ENCODE measurements at regions not wholly inside any gene's neighbourhood (a gene's known extent, or its start where the extent isn't known, plus 50 kb on each side); places are given as distances from the start of the nearest gene placed in this dataset.
A peak's percentile ranks its signal among the peaks of the same experiment; 100 is the strongest.

DNA sequence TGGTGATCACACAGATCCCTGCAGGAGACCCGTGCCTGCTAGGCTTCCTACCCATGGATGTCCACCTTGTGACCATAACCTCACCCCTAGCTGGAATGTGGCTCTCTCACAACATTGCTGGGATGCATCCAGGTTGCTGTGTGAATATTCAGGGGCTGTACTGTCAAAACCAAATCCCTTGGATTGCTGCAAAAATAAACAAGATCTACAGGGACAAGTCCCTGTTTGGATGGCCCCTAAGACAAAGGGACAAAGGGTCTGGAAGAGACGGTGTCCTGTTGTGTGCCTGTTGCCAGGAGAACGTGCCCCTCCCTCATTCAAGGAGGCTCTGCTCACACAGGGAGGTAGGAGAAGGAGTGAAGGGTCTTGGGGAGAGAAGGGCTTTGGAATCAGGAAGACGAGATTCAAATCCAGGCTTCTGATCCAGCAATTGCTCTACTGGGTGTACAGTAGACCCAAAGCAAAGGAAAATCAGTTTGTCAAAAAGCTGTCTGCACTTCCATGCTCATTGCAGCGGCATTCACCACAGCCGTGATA is 89.2 kb upstream of the WASF3 start:
- H3K9ac ChIP-seq = no peak overlapping the region
- H4K20me1 ChIP-seq = no peaks in the 10 kb centered on the region
- no peak for TF ChIP-seq Cebpa-rat (IDR thresholded peaks at IDR 0.05)
- H3K36me3 ChIP-seq = no peaks in the 10 kb centered on the region
- H3K4me2 ChIP-seq = no peak overlapping the region
- no peak overlapping the region for H3K27ac ChIP-seq
- H3K4me1 ChIP-seq = peaks cover 0 to 6% (median 4%) of the 10 kb centered on the region in 10 experiments; a peak in 4 of 20 replicates
- no peak overlapping the region for H3K4me3 ChIP-seq
- no peaks in the 10 kb centered on the region for H3K27me3 ChIP-seq
- H3K9me3 ChIP-seq (replicated peaks in 1 of 11) = peaks cover 0 to 16% (median 5%) of the 10 kb centered on the region in 11 experiments; a peak in 8 of 22 replicates

DNA sequence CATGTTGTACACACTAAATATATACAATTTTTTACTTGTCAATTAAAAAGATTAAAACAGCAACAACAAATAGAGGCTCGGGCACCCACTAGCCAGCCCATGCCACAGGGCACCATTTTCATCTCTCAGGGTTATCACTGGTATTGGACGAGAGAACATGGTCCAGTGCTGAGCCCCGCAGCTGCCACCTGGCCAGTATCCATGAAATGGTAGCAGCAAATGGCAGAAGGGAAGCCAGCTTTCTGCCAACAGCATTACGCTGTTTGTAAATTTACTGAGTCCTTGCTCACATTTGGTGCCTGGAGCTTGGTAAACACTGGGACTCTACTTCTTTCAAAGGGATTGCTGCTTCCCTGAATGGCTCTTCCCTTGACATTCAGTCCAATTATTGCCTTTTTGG is 87.9 kb upstream of the WASF3 start:
- no peaks in the 10 kb centered on the region for H4K20me1 ChIP-seq

DNA sequence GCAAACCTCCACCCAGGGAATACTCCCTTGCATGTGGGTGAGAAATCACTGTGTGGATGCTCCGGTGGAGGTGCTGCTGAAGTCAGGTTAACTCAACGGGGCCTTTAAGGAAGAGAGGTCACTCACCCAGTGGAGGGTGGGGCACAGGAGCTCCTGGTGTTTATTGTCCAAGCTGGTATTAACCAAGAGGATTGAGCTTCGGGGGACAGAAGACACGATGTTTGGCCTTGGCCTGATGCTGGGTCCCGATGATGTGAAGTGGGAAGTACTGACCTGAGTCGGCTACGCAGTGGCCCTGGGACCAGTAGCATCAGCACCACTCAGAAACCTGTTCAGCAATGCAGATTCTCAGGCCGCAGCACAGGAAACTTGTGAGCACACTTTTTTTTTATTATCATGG is 85.7 kb upstream of the WASF3 start:
- Histone ChIP-seq H3K4me1 (peaks cover 0 to 13% (median 10%) of the 10 kb centered on the region in 10 experiments; a peak in 19 of 20 replicates), H3K9me3 (replicated peaks in 1 of 11) (peaks cover 0 to 4% (median 0%) of the 10 kb centered on the region in 11 experiments; a peak in 5 of 22 replicates), H4K20me1 (no peaks in the 10 kb centered on the region), H3K9ac (no peak overlapping the region), H3K27me3 (no peaks in the 10 kb centered on the region), H3K4me2 (no peak overlapping the region), H3K4me3 (no peak overlapping the region), H3K27ac (no peak overlapping the region), H3K36me3 (no peaks in the 10 kb centered on the region)
- no peak for TF ChIP-seq Cebpa-rat (IDR thresholded peaks at IDR 0.05)

More for the DNA sequence above, 87.9 kb upstream of the WASF3 start:
- Histone ChIP-seq H3K4me3 (no peak overlapping the region), H3K27ac (no peak overlapping the region), H3K36me3 (no peaks in the 10 kb centered on the region), H3K27me3 (no peaks in the 10 kb centered on the region), H3K9ac (no peak overlapping the region), H3K4me1 (peaks cover 0 to 6% (median 4%) of the 10 kb centered on the region in 10 experiments; a peak in 4 of 20 replicates), H3K4me2 (no peak overlapping the region), H3K9me3 (replicated peaks in 1 of 11) (peaks cover 0 to 16% (median 5%) of the 10 kb centered on the region in 11 experiments; a peak in 8 of 22 replicates)
- TF ChIP-seq Cebpa-rat (IDR thresholded peaks at IDR 0.05) = no peak

DNA sequence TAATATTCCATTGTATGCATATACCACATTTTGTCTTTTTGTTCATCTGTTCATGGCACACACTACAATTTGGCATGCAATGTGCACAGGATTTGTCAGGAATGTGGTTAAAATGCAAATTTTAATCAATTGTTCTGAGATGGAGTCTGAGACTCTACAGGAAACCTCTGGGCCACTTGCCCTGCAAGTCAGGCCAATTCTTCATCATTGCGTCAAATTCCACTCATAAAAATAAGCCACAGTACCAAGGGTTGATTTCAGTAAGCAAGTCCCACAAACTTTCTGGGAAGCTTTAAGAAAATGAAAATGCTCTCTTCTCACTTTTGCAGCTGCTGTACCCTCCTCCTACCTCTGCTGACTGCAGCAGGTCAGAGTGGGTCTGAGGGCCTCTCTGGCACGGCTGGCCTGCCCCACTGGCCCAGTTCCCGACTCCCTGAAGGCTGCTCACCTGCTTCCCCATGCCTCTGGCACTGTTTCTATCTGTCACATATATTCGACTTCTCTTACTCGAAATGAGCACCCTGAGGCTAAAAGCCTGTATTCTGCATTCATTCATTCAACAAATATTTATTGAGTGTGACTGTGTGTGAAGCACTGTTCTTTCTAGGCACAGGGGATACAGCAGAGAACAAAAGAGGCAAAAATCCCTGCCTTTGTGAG is 83.8 kb upstream of the WASF3 start:
- Histone ChIP-seq H4K20me1 (no peaks in the 10 kb centered on the region), H3K27me3 (no peaks in the 10 kb centered on the region), H3K9me3 (replicated peaks in 1 of 11) (no peaks in the 10 kb centered on the region), H3K4me2 (no peak overlapping the region), H3K36me3 (no peaks in the 10 kb centered on the region), H3K9ac (no peak overlapping the region), H3K4me3 (no peak overlapping the region), H3K4me1 (peaks cover 0 to 13% (median 10%) of the 10 kb centered on the region in 10 experiments; a peak in 19 of 20 replicates), H3K27ac (no peak overlapping the region)
- TF ChIP-seq Cebpa-rat (IDR thresholded peaks at IDR 0.05) = no peak

DNA sequence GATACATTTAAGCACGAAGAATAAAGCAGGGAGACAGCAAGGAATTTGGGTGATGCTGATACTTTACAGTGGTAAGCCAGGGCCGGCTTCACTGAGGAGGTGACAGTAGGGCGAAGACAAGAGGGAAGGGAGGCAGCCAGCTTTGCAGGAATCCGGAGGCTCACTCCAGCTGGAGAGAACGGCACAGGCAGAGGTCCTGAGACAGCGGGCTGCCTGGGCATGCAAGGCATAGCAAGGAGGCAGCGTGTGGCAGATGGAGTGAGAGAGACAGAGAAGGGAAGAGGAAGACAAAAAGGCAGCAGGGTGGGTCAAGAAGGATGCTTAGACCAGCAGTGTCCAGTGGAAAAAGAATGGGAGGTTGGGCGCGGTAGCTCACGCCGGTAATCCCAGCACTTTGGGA is 83.2 kb upstream of the WASF3 start:
- TF ChIP-seq Cebpa-rat (IDR thresholded peaks at IDR 0.05) = no peak
- no peaks in the 10 kb centered on the region for H4K20me1 ChIP-seq
- no peak overlapping the region for H3K4me3 ChIP-seq
- H3K27me3 ChIP-seq = no peaks in the 10 kb centered on the region
- H3K4me1 ChIP-seq = peaks cover 0 to 13% (median 10%) of the 10 kb centered on the region in 10 experiments; a peak in 19 of 20 replicates
- H3K9me3 ChIP-seq (replicated peaks in 1 of 11) = no peaks in the 10 kb centered on the region
- no peak overlapping the region for H3K27ac ChIP-seq
- H3K4me2 ChIP-seq = no peak overlapping the region
- H3K36me3 ChIP-seq = no peaks in the 10 kb centered on the region
- no peak overlapping the region for H3K9ac ChIP-seq

DNA sequence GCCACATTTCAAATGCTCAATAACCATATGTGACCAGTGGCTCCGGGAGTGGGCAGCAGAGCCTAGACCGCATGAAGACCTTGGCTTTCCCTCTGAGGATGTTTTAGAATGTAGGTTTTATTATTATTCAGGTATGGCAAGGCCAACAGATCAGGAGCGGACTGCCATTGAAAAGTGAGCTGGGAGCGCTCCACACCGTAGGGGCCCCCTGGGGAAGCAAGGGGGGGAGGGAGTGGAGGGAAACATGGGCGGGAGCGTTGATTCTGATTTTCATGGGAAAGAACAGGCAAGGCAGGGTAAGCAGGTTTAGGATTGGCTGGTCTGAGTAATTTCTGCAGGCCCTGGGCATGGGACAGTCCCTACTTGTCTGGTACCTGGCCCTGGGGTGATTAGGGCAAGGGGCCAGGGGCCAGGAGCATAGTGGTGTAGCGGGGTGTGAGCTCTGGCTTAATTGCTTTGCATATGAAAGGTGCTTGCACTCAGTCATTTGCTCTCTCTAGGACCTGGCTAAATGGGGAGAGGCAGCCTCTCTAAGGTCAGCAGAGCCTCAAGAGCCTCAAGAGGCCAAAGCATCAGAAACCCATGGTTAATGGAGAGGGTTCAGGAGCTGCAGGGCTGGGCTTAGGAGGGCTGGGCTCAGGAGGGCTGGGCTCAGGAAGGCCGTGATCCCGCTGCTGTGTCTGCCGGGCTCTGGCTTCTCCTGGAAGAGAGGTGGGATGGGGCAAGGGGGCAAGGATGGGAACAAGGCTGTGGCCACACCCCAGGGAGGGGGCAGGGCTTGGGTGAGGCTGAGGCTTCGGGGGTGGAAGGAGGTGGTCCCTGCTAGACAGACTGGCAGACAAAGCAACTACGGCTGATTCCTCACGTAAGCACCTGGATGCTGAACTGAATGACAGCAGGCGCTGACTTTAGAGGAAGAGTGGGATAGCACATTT is 82.0 kb upstream of the WASF3 start:
- no peak overlapping the region for H3K9ac ChIP-seq
- H4K20me1 ChIP-seq = no peaks in the 10 kb centered on the region
- no peak overlapping the region for H3K4me3 ChIP-seq
- peak overlapping the region in 1 of 11 experiments; percentile 38; a peak in 1 of 22 replicates for H3K27ac ChIP-seq
- H3K27me3 ChIP-seq = no peaks in the 10 kb centered on the region
- H3K4me1 ChIP-seq = peaks cover 0 to 13% (median 10%) of the 10 kb centered on the region in 10 experiments; a peak in 19 of 20 replicates
- no peak for TF ChIP-seq Cebpa-rat (IDR thresholded peaks at IDR 0.05)
- no peaks in the 10 kb centered on the region for H3K36me3 ChIP-seq
- H3K4me2 ChIP-seq = peak overlapping the region in 10 of 11 experiments; percentile 44 to 74 (median 59); a peak in 17 of 22 replicates
- no peaks in the 10 kb centered on the region for H3K9me3 ChIP-seq (replicated peaks in 1 of 11)

DNA sequence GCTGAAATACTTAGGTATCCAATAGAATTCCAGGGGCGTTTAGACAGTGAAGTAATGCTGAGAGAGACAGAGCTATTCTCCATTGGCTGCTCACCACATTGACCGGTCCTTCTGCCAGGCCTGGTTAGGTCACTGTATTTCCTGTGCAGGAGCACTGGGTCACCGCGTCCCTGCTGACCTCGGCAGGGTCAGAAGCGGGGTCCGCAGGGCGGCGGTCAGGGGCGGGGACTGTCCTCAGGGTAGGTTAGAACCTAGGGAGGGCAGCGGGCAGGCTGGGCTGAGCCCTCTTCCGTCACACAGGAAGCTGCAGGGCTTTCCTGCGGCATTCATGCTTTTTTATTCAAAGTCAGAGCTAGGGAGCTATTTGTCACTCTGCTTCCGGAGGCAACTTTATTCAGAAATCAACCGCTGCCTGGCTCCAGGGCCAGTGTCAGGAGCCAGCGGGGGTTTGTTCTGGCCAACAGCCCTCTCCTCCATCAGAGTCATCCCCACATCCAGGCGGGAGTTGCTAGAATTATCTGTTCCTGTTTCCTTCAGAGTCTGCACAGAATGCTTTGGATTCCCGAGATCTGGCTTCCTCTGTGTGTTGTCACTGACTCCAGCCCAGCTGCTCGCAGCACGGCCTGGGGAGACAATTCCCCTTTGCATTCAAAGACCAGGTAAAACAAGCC is 81.2 kb upstream of the WASF3 start:
- no peak for TF ChIP-seq Cebpa-rat (IDR thresholded peaks at IDR 0.05)
- Histone ChIP-seq H4K20me1 (no peaks in the 10 kb centered on the region), H3K27ac (peak overlapping the region in 1 of 11 experiments; percentile 38; a peak in 2 of 22 replicates), H3K9me3 (replicated peaks in 1 of 11) (no peaks in the 10 kb centered on the region), H3K4me1 (peaks cover 0 to 13% (median 10%) of the 10 kb centered on the region in 10 experiments; a peak in 19 of 20 replicates), H3K36me3 (no peaks in the 10 kb centered on the region), H3K27me3 (no peaks in the 10 kb centered on the region), H3K9ac (0 out of 22 replicates have a peak overlapping the region, but pooled peaks of 1 of the 11 experiments have one; percentile 11), H3K4me2 (peak overlapping the region; percentile 44 to 74 (median 60)), H3K4me3 (no peak overlapping the region)

DNA sequence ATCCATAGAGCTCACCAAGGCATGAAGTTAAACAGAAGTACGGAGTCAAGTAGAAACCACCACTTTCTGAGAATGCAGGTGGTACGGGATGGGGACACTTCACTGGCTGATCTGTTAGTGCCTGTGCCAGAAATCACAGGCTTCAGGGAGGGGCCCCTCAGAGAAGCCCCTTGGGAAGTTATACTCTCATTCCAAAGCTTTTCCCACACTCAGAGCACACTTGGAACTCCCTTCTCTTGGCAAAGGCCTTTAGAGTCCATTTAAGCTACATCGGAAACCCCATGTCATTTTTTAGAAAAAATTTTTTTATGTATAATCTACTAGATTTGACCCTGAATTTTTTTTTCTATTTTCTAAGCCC is 80.7 kb upstream of the WASF3 start:
- Histone ChIP-seq H3K27me3 (no peaks in the 10 kb centered on the region), H3K27ac (peak overlapping the region in 1 of 11 experiments; percentile 38; a peak in 1 of 22 replicates), H3K4me3 (no peak overlapping the region), H3K4me2 (peak overlapping the region; percentile 44 to 74 (median 60)), H3K4me1 (peaks cover 0 to 13% (median 10%) of the 10 kb centered on the region in 10 experiments; a peak in 19 of 20 replicates), H4K20me1 (no peaks in the 10 kb centered on the region), H3K9ac (0 out of 22 replicates have a peak overlapping the region, but pooled peaks of 1 of the 11 experiments have one; percentile 11), H3K9me3 (replicated peaks in 1 of 11) (no peaks in the 10 kb centered on the region), H3K36me3 (no peaks in the 10 kb centered on the region)
- TF ChIP-seq Cebpa-rat (IDR thresholded peaks at IDR 0.05) = no peak

Measured in BLaER1 treated with 17β-estradiol and CSF1 and Interleukin-3, amounts not matched to agents 10 nM and 100 nM (cell line).